Tibial nerve (tissue), 4 donors: ENCODE measurements at regions not wholly inside any gene's neighbourhood (a gene's known extent, or its start where the extent isn't known, plus 50 kb on each side); places are given as distances from the start of the nearest gene placed in this dataset.

Source experiments
- DNase-seq, 2 donors: peaks; one replicate each; pipeline ENCODE4 v3.0.0-alpha.2; 2019; ENCODE audit warnings: low spot score in 2 of 2
- H3K27ac ChIP-seq, 4 donors: fragments of 200-600 bp; sonication (generic) in 3 of 4; one replicate each; pipeline ENCODE4 v1.5.1; 2017 to 2019; ENCODE audit warnings: mild to moderate bottlenecking in 1 of 4
- H3K27me3 ChIP-seq, 2 donors: fragments of 200-600 bp; sonication (generic) in 1 of 2; one replicate each; pipeline versions ENCODE4 v1.5.1 to v1.6.0; 2017 to 2019
- H3K36me3 ChIP-seq, 3 donors: fragments of 200-600 bp; sonication (generic); one replicate each; pipeline ENCODE4 v1.5.1; 2018 to 2019
- H3K4me1 ChIP-seq, 4 donors: fragments of 200-600 bp; sonication (generic) in 3 of 4; one replicate each; pipeline ENCODE4 v1.5.1; 2017 to 2019
- H3K4me3 ChIP-seq, 4 donors: fragments of 200-600 bp; sonication (generic) in 3 of 4; one replicate each; pipeline ENCODE4 v1.5.1; 2017 to 2019; ENCODE audit warnings: mild to moderate bottlenecking in 1 of 4, moderate library complexity in 1 of 4
- H3K9me3 ChIP-seq, 4 donors: fragments of 200-600 bp; sonication (generic) in 3 of 4; one replicate each; pipeline ENCODE4 v1.5.1; 2017 to 2019
- CTCF ChIP-seq, 5 experiments: fragments of 200-600 bp in 3 of 5; fragments of 450-650 bp in 2 of 5; sonication (generic) in 3 of 5; IDR thresholded peaks; one replicate each; pipeline ENCODE4 v1.5.1; 2016 to 2019; ENCODE audit warnings: antibody characterized with exemption in 5 of 5, mild to moderate bottlenecking in 3 of 5, moderate library complexity in 2 of 5
- EP300 ChIP-seq, 2 donors: sonication (generic); formaldehyde crosslinking; IDR thresholded peaks; one replicate each; pipeline ENCODE4 v1.6.1; 2017; ENCODE audit warnings: antibody characterized with exemption in 2 of 2, mild to moderate bottlenecking in 1 of 2
- POLR2A ChIP-seq, 2 donors: fragments of 450-650 bp; IDR thresholded peaks; one replicate each; pipeline ENCODE4 v1.6.1; 2017; ENCODE audit warnings: antibody characterized with exemption in 2 of 2, mild to moderate bottlenecking in 2 of 2, moderate library complexity in 2 of 2
- WGBS, 2 donors: methylation state at CpG; one replicate each; pipeline ENCODE4 v1.1.5; 2018; 5-methylcytosine and 5-hydroxymethylcytosine counted together

GRCh38 chr21:18715606-18716005 lies 312.0 kb upstream of the TMPRSS15 start:
- 45 to 66% methylated on average over 3 of the region's 3 CpGs for WGBS, 2 donors
- H3K4me3 ChIP-seq: no peak overlapping the region
- no peaks in the 10 kb centered on the region for H3K4me1 ChIP-seq
- no peak for DNase-seq
- TF ChIP-seq CTCF (IDR thresholded peaks at IDR 0.05): no peak
- TF ChIP-seq EP300 (IDR thresholded peaks at IDR 0.05): no peak
- TF ChIP-seq POLR2A (IDR thresholded peaks at IDR 0.05): no peak
- H3K36me3 ChIP-seq: no peaks in the 10 kb centered on the region
- no peak overlapping the region for H3K27ac ChIP-seq
- no peaks in the 10 kb centered on the region for H3K27me3 ChIP-seq
- H3K9me3 ChIP-seq: peaks cover 0 to 17% (median 0%) of the 10 kb centered on the region in 4 donors

- no peak overlapping the region for H3K4me3 ChIP-seq
- no peaks in the 10 kb centered on the region for H3K4me1 ChIP-seq
- no peak for TF ChIP-seq CTCF (IDR thresholded peaks at IDR 0.05)
- TF ChIP-seq EP300 (IDR thresholded peaks at IDR 0.05): no peak
- no peak for TF ChIP-seq POLR2A (IDR thresholded peaks at IDR 0.05)
- H3K36me3 ChIP-seq: no peaks in the 10 kb centered on the region
- H3K27ac ChIP-seq: no peak overlapping the region
- DNase-seq: no peak
- peaks cover 0 to 10% (median 0%) of the 10 kb centered on the region in 4 donors for H3K9me3 ChIP-seq
- no peaks in the 10 kb centered on the region for H3K27me3 ChIP-seq
- WGBS, 2 donors: 31 to 36% methylated on average over 5 of the region's 5 CpGs
Observed at GRCh38 chr21:18716578-18717138, 313.1 kb upstream of the TMPRSS15 start.

- H3K4me1 ChIP-seq: no peaks in the 10 kb centered on the region
- 84 to 94% methylated on average over 1 of the region's 1 CpG for WGBS, 2 donors
- H3K36me3 ChIP-seq: no peaks in the 10 kb centered on the region
- no peak overlapping the region for H3K27ac ChIP-seq
- TF ChIP-seq POLR2A (IDR thresholded peaks at IDR 0.05) (no peak), CTCF (IDR thresholded peaks at IDR 0.05) (no peak), EP300 (IDR thresholded peaks at IDR 0.05) (no peak)
- DNase-seq: no peak
- no peaks in the 10 kb centered on the region for H3K27me3 ChIP-seq
- no peaks in the 10 kb centered on the region for H3K9me3 ChIP-seq
- H3K4me3 ChIP-seq: no peak overlapping the region
Observed at GRCh38 chr21:18722193-18722592, 318.6 kb upstream of the TMPRSS15 start.

GRCh38 chr21:18723171-18723570 lies 319.6 kb upstream of the TMPRSS15 start:
- no peak for TF ChIP-seq CTCF (IDR thresholded peaks at IDR 0.05)
- no peak for TF ChIP-seq POLR2A (IDR thresholded peaks at IDR 0.05)
- TF ChIP-seq EP300 (IDR thresholded peaks at IDR 0.05): no peak
- Histone ChIP-seq H3K27ac (no peak overlapping the region), H3K4me3 (no peak overlapping the region), H3K9me3 (no peaks in the 10 kb centered on the region), H3K27me3 (no peaks in the 10 kb centered on the region), H3K4me1 (no peaks in the 10 kb centered on the region), H3K36me3 (no peaks in the 10 kb centered on the region)
- DNase-seq: no peak
- WGBS, 2 donors: 82 to 87% methylated on average over 2 of the region's 2 CpGs

GRCh38 chr21:18725653-18726052 lies 322.1 kb upstream of the TMPRSS15 start:
- H3K27me3 ChIP-seq: no peaks in the 10 kb centered on the region
- no peak overlapping the region for H3K4me3 ChIP-seq
- DNase-seq: no peak
- no peak overlapping the region for H3K27ac ChIP-seq
- 58 to 71% methylated on average over 3 of the region's 3 CpGs for WGBS, 2 donors
- TF ChIP-seq EP300 (IDR thresholded peaks at IDR 0.05): no peak
- TF ChIP-seq POLR2A (IDR thresholded peaks at IDR 0.05): no peak
- no peak for TF ChIP-seq CTCF (IDR thresholded peaks at IDR 0.05)
- no peaks in the 10 kb centered on the region for H3K9me3 ChIP-seq
- H3K4me1 ChIP-seq: no peaks in the 10 kb centered on the region
- no peaks in the 10 kb centered on the region for H3K36me3 ChIP-seq
